ENCODE measurements at regions not wholly inside any gene's neighbourhood (a gene's known extent, or its start where the extent isn't known, plus 50 kb on each side); places are given as distances from the start of the nearest gene placed in this dataset.

DNA sequence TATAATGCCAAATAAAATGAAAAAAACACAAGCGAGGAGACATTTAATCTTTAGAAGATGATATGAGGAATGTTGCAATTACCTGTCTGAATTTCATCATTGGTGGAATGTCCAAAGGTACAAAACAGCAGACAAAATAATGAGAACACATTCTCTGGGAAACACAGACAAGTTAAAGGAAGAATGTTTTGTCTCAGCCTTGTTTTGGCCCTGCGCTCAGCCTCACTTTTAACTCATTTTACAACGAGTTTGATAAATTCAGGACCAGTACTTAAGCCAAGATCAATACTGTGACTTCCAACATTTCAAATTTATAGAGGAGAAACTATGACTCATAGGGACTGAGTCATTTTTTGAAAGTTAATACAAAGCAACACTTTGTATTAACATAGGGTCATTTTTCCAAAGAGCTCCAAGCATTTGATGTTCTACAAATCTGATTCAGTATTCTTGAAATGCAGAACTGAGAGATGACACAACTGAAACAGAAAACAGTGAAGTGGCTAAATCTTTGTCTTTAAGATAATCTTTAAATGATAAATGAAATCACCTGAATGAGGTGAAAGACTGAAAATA, 833.2 kb upstream of the CHAC2 start (continued):
- no peak for TF ChIP-seq POU2F2 (IDR thresholded peaks at IDR 0.05; ENCODE audit: borderline replicate concordance, low read depth, low read length)
- peak; percentile 53; the same call in 1 of the 2 replicates for TF ChIP-seq CREB1 (IDR thresholded peaks at IDR 0.05; ENCODE audit: low read depth)
- TF ChIP-seq MXI1 (IDR thresholded peaks at IDR 0.05; ENCODE audit: low read depth, low read length), result no peak
- TF ChIP-seq IKZF1 (conservative IDR thresholded peaks at IDR 0.05), result peak; percentile 85
- TF ChIP-seq, protein P1, sequence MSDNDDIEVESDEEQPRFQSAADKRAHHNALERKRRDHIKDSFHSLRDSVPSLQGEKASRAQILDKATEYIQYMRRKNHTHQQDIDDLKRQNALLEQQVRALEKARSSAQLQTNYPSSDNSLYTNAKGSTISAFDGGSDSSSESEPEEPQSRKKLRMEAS (IDR thresholded peaks at IDR 0.05; ENCODE audit: low read depth, low read length), result no peak
- TF ChIP-seq RAD21 (IDR thresholded peaks at IDR 0.05; ENCODE audit: insufficient read depth, low read depth, low read length), result no peak
- TF ChIP-seq, protein P2, sequence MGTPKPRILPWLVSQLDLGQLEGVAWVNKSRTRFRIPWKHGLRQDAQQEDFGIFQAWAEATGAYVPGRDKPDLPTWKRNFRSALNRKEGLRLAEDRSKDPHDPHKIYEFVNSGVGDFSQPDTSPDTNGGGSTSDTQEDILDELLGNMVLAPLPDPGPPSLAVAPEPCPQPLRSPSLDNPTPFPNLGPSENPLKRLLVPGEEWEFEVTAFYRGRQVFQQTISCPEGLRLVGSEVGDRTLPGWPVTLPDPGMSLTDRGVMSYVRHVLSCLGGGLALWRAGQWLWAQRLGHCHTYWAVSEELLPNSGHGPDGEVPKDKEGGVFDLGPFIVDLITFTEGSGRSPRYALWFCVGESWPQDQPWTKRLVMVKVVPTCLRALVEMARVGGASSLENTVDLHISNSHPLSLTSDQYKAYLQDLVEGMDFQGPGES (IDR thresholded peaks at IDR 0.05), result no peak
- no peak for TF ChIP-seq KDM1A (IDR thresholded peaks at IDR 0.05; ENCODE audit: borderline replicate concordance)
- no peak for TF ChIP-seq USF1 (IDR thresholded peaks at IDR 0.05; ENCODE audit: borderline replicate concordance, extremely low read length, insufficient read depth, low read depth, low read length)
- no peak for TF ChIP-seq TCF3 (IDR thresholded peaks at IDR 0.05; ENCODE audit: borderline replicate concordance, insufficient read depth, low read depth, low read length)
- TF ChIP-seq NFYB (IDR thresholded peaks at IDR 0.05; ENCODE audit: insufficient read depth, low read depth, low read length), result no peak
- TF ChIP-seq EED (IDR thresholded peaks at IDR 0.05; ENCODE audit: low read depth), result peak; percentile 64
- no peak for TF ChIP-seq POLR2A (IDR thresholded peaks at IDR 0.05; ENCODE audit: low read depth, low read length)
- TF ChIP-seq SMAD5 (IDR thresholded peaks at IDR 0.05; ENCODE audit: low read depth), result no peak
- TF ChIP-seq SUPT20H (IDR thresholded peaks at IDR 0.05; ENCODE audit: borderline replicate concordance, control insufficient read depth, low read depth, low read length), result no peak
- TF ChIP-seq MEF2B (IDR thresholded peaks at IDR 0.05; ENCODE audit: partially characterized antibody, poor library complexity, severe bottlenecking), result peak; percentile 48
- TF ChIP-seq YBX1 (IDR thresholded peaks at IDR 0.05), result no peak
- peak; percentile 54; the same call in 1 of the 2 replicates for TF ChIP-seq BACH1 (IDR thresholded peaks at IDR 0.05; ENCODE audit: borderline replicate concordance)
- TF ChIP-seq EZH2 (IDR thresholded peaks at IDR 0.05; ENCODE audit: borderline replicate concordance, control insufficient read depth, low read depth, low read length), result no peak
- peak; percentile 53; the same call in 1 of the 2 replicates for TF ChIP-seq JUND (IDR thresholded peaks at IDR 0.05; ENCODE audit: low read depth, low read length)
- no peak for TF ChIP-seq E4F1 (IDR thresholded peaks at IDR 0.05; ENCODE audit: borderline replicate concordance, partially characterized antibody)
